Activated CD8-positive, alpha-beta T cell treated with anti-CD3 and anti-CD28 coated beads for 36 hours (primary cell): ENCODE measurements at regions not wholly inside any gene's neighbourhood (a gene's known extent, or its start where the extent isn't known, plus 50 kb on each side); places are given as distances from the start of the nearest gene placed in this dataset.

Source experiments
- ATAC-seq: fragments of 200-7000 bp; cut with Tn5 transposase; one replicate; pipeline ENCODE4 v1.10.0; 2021; ENCODE audit warnings: mild to moderate bottlenecking, moderate library complexity
- CTCF ChIA-PET: fragments of 350-600 bp; sonication (Branson Sonifier 250); formaldehyde crosslinking; loops from one replicate; lab custom pipeline; 2021; ENCODE audit warnings: antibody characterized with exemption; lab: Charles Lee
- POLR2A ChIA-PET: fragments of 350-600 bp; sonication (Branson Sonifier 250); formaldehyde crosslinking; loops from one replicate; lab custom pipeline; 2021; ENCODE audit warnings: antibody characterized with exemption; lab: Charles Lee
- DNase-seq: peaks from one replicate; pipeline ENCODE4 v3.0.0-alpha.2; 2020
- H3K27ac Mint-ChIP-seq: one replicate; pipeline ENCODE4 v1.8.0; 2021; ENCODE audit warnings: mild to moderate bottlenecking, mixed read lengths
- H3K27me3 Mint-ChIP-seq: one replicate; pipeline ENCODE4 v1.8.0; 2021; ENCODE audit warnings: mixed read lengths
- H3K36me3 Mint-ChIP-seq: one replicate; pipeline ENCODE4 v1.8.0; 2021; ENCODE audit warnings: low read depth, mixed read lengths
- H3K4me1 Mint-ChIP-seq: one replicate; pipeline ENCODE4 v1.8.0; 2021; ENCODE audit warnings: low read depth, mixed read lengths
- H3K4me3 Mint-ChIP-seq: one replicate; pipeline ENCODE4 v1.8.0; 2021; ENCODE audit warnings: mild to moderate bottlenecking, moderate library complexity, mixed read lengths
- H3K9me3 Mint-ChIP-seq: one replicate; pipeline ENCODE4 v1.8.0; 2021; ENCODE audit warnings: mixed read lengths
- CTCF ChIP-seq: fragments of 200-600 bp; IDR thresholded peaks from one replicate; pipeline ENCODE4 v1.8.0; 2022; ENCODE audit warnings: antibody characterized with exemption, mild to moderate bottlenecking
- intact Hi-C: fragments of 100-400 bp; cut with micrococcal nuclease; formaldehyde crosslinking; loops from one replicate; pipeline ENCODE4 v1.10.0; 2022

GRCh38 chr22:49475253-49475652 lies 352.4 kb downstream of the BRD1 start:
- Mint-ChIP-seq H3K9me3 (peaks cover 1% of the 10 kb centered on the region), H3K4me3 (no peak overlapping the region), H3K27me3 (peaks cover 8% of the 10 kb centered on the region), H3K36me3 (no peaks in the 10 kb centered on the region), H3K4me1 (no peaks in the 10 kb centered on the region), H3K27ac (no peak overlapping the region)
- POLR2A ChIA-PET: no interaction called here
- DNase-seq (no peak), ATAC-seq (no peak)
- TF ChIP-seq CTCF: no peak
- CTCF ChIA-PET: no interaction called here
- intact Hi-C loops: no loop called here

GRCh38 chr22:49473286-49473685 lies 354.4 kb downstream of the BRD1 start:
- CTCF ChIA-PET: no interaction called here
- Mint-ChIP-seq H3K9me3 (peaks cover 1% of the 10 kb centered on the region), H3K4me1 (no peaks in the 10 kb centered on the region), H3K4me3 (no peak overlapping the region), H3K27ac (no peak overlapping the region), H3K27me3 (peaks cover 1% of the 10 kb centered on the region), H3K36me3 (no peaks in the 10 kb centered on the region)
- POLR2A ChIA-PET: no interaction called here
- TF ChIP-seq CTCF: no peak
- no peak for DNase-seq
- ATAC-seq: no peak
- intact Hi-C loops: no loop called here

- Mint-ChIP-seq H3K27ac (no peak overlapping the region), H3K9me3 (no peaks in the 10 kb centered on the region), H3K4me1 (no peaks in the 10 kb centered on the region), H3K36me3 (no peaks in the 10 kb centered on the region), H3K4me3 (no peak overlapping the region), H3K27me3 (peaks cover 1% of the 10 kb centered on the region)
- DNase-seq: no peak
- ATAC-seq: no peak
- POLR2A ChIA-PET: no interaction called here
- intact Hi-C loops: no loop called here
- CTCF ChIA-PET: no interaction called here
- no peak for TF ChIP-seq CTCF
These were observed 356.8 kb downstream of the BRD1 start for GRCh38 chr22:49470741-49471503.

- Mint-ChIP-seq H3K9me3 (no peaks in the 10 kb centered on the region), H3K36me3 (no peaks in the 10 kb centered on the region), H3K27ac (no peak overlapping the region), H3K4me3 (no peak overlapping the region), H3K27me3 (peaks cover 1% of the 10 kb centered on the region), H3K4me1 (no peaks in the 10 kb centered on the region)
- POLR2A ChIA-PET: no interaction called here
- ATAC-seq (no peak), DNase-seq (no peak)
- TF ChIP-seq CTCF: no peak
- intact Hi-C loops: no loop called here
- CTCF ChIA-PET: no interaction called here
These were observed 357.6 kb downstream of the BRD1 start for GRCh38 chr22:49469896-49470740.
